Right lobe of liver (tissue), 4 donors: ENCODE measurements at regions not wholly inside any gene's neighbourhood (a gene's known extent, or its start where the extent isn't known, plus 50 kb on each side); places are given as distances from the start of the nearest gene placed in this dataset.

Experiments used
- POLR2A ChIP-seq: fragments of 450-650 bp; IDR thresholded peaks from one replicate; pipeline ENCODE4 v1.6.1; 2017; ENCODE audit warnings: antibody characterized with exemption, mild to moderate bottlenecking
- TF ChIP-seq, protein P1 (sequence below), 4 donors: fragments of 200-600 bp in 3 of 4; fragments of 450-650 bp in 1 of 4; IDR thresholded peaks; one replicate each; pipeline versions ENCODE4 v1.5.1 to v1.8.0; 2016 to 2022; ENCODE audit warnings: antibody characterized with exemption in 4 of 4, mild to moderate bottlenecking in 2 of 4
- donor health status: DM: no; HTN: no; CAD: no.
- donor health status: DM: no; HTN: no; CAD: no.
- donor health status: DM: no; HTN: yes; CAD: no.

DNA sequence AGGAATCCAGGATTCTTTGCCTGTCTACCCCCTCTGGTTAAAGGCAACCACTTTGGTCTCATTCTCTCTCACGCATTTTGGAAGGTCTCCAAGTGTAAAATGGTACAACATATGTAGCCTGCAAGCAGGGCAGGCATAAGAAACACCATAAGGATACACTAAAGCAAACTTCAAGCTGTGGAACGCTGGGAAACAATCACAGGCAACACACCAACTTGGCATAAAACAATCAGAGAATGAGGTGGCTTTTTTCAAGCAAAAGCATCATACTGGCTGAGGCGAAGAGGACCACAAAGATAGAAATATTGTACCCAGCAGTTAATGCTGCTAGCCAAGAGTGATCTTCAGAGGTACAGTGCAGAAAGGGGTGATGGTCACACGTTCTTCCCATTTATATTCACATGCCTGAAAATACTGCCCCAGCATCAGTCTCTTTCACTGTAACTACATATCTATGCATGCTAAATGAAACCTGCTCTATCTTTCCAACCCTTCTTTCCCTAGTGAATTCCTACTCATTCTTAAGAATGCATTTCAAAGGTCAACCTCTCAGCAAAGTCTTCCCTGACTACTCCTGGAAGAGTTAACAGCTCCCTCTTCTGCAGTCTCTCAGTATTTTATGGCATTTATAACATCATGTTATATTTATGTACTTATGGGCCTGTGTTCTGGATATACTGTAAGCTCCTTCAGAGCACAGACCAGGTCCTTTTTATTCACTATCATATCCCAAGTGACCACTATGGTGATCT lies 71.9 kb upstream of the GALNT5 start:
- TF ChIP-seq, protein P1, sequence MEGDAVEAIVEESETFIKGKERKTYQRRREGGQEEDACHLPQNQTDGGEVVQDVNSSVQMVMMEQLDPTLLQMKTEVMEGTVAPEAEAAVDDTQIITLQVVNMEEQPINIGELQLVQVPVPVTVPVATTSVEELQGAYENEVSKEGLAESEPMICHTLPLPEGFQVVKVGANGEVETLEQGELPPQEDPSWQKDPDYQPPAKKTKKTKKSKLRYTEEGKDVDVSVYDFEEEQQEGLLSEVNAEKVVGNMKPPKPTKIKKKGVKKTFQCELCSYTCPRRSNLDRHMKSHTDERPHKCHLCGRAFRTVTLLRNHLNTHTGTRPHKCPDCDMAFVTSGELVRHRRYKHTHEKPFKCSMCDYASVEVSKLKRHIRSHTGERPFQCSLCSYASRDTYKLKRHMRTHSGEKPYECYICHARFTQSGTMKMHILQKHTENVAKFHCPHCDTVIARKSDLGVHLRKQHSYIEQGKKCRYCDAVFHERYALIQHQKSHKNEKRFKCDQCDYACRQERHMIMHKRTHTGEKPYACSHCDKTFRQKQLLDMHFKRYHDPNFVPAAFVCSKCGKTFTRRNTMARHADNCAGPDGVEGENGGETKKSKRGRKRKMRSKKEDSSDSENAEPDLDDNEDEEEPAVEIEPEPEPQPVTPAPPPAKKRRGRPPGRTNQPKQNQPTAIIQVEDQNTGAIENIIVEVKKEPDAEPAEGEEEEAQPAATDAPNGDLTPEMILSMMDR (IDR thresholded peaks at IDR 0.05): no peak
- no peak for TF ChIP-seq POLR2A
